ENCODE measurements at regions not wholly inside any gene's neighbourhood (a gene's known extent, or its start where the extent isn't known, plus 50 kb on each side); places are given as distances from the start of the nearest gene placed in this dataset.
"Not testable (repeated sequence)": the region's sequence is repeated elsewhere in the genome, so short reads cannot be mapped to it uniquely, and the experiment has no call there.

- TF ChIP-seq, protein P1, sequence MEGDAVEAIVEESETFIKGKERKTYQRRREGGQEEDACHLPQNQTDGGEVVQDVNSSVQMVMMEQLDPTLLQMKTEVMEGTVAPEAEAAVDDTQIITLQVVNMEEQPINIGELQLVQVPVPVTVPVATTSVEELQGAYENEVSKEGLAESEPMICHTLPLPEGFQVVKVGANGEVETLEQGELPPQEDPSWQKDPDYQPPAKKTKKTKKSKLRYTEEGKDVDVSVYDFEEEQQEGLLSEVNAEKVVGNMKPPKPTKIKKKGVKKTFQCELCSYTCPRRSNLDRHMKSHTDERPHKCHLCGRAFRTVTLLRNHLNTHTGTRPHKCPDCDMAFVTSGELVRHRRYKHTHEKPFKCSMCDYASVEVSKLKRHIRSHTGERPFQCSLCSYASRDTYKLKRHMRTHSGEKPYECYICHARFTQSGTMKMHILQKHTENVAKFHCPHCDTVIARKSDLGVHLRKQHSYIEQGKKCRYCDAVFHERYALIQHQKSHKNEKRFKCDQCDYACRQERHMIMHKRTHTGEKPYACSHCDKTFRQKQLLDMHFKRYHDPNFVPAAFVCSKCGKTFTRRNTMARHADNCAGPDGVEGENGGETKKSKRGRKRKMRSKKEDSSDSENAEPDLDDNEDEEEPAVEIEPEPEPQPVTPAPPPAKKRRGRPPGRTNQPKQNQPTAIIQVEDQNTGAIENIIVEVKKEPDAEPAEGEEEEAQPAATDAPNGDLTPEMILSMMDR (IDR thresholded peaks at IDR 0.05 in 4 of 5, conservative IDR thresholded peaks at IDR 0.05 in 1 of 5): not testable (repeated sequence)
- not testable (repeated sequence) for TF ChIP-seq POLR2A (IDR thresholded peaks at IDR 0.05)
Measured at GRCh38 chr12:5175415-5175814, 131.7 kb downstream of the KCNA5 start.

Measured in gastrocnemius medialis (tissue), 4 donors.